ENCODE measurements at regions not wholly inside any gene's neighbourhood (a gene's known extent, or its start where the extent isn't known, plus 50 kb on each side); places are given as distances from the start of the nearest gene placed in this dataset.

GRCh38 chr2:17401096-17401495 is 117.1 kb downstream of the RAD51AP2 start:
- peaks cover 0 to 39% (median 13%) of the 10 kb centered on the region in 11 donors for H3K9me3 Mint-ChIP-seq
- ATAC-seq (no peak), DNase-seq (no peak)
- no peak overlapping the region for H3K4me3 ChIP-seq (ENCODE audit: low read length)
- CTCF ChIA-PET, result no interaction called here
- no peaks in the 10 kb centered on the region for H3K27me3 ChIP-seq (ENCODE audit: control insufficient read depth in 2 of 2, insufficient read depth in 2 of 2, low read length in 2 of 2)
- no peaks in the 10 kb centered on the region for H3K4me1 Mint-ChIP-seq
- no peaks in the 10 kb centered on the region for H3K4me1 ChIP-seq (ENCODE audit: control insufficient read depth in 2 of 2, insufficient read depth in 2 of 2, low read length in 2 of 2)
- POLR2A ChIA-PET, result no interaction called here
- no peaks in the 10 kb centered on the region for H3K36me3 Mint-ChIP-seq
- peaks cover 0 to 4% (median 0%) of the 10 kb centered on the region in 3 experiments for H3K9me3 ChIP-seq (ENCODE audit: control insufficient read depth in 2 of 3, low read length in 3 of 3)
- H3K27me3 Mint-ChIP-seq, result no peaks in the 10 kb centered on the region
- intact Hi-C loops (cut with micrococcal nuclease), result no loop called here
- H3K27ac Mint-ChIP-seq, result no peak overlapping the region
- no peak overlapping the region for H3K4me3 Mint-ChIP-seq
- H3K36me3 ChIP-seq (ENCODE audit: control insufficient read depth in 2 of 3, insufficient read depth in 3 of 3, low read length in 3 of 3), result no peaks in the 10 kb centered on the region
- no peak overlapping the region for H3K27ac ChIP-seq (ENCODE audit: low read depth, low read length)

- Histone ChIP-seq H3K4me3 (ENCODE audit: low read length) (no peak overlapping the region), H3K9me3 (ENCODE audit: control insufficient read depth in 2 of 3, low read length in 3 of 3) (peaks cover 0 to 4% (median 0%) of the 10 kb centered on the region in 3 experiments), H3K4me1 (ENCODE audit: control insufficient read depth in 2 of 2, insufficient read depth in 2 of 2, low read length in 2 of 2) (no peaks in the 10 kb centered on the region), H3K27ac (ENCODE audit: low read depth, low read length) (no peak overlapping the region), H3K27me3 (ENCODE audit: control insufficient read depth in 2 of 2, insufficient read depth in 2 of 2, low read length in 2 of 2) (no peaks in the 10 kb centered on the region), H3K36me3 (ENCODE audit: control insufficient read depth in 2 of 3, insufficient read depth in 3 of 3, low read length in 3 of 3) (no peaks in the 10 kb centered on the region)
- CTCF ChIA-PET, result no interaction called here
- H3K9me3 Mint-ChIP-seq, result peaks cover 0 to 20% (median 7%) of the 10 kb centered on the region in 11 donors
- ATAC-seq (no peak), DNase-seq (no peak)
- no peaks in the 10 kb centered on the region for H3K4me1 Mint-ChIP-seq
- POLR2A ChIA-PET, result no interaction called here
- H3K36me3 Mint-ChIP-seq, result no peaks in the 10 kb centered on the region
- no peak overlapping the region for H3K4me3 Mint-ChIP-seq
- no peaks in the 10 kb centered on the region for H3K27me3 Mint-ChIP-seq
- intact Hi-C loops (cut with micrococcal nuclease), result no loop called here
- H3K27ac Mint-ChIP-seq, result no peak overlapping the region
Measured at GRCh38 chr2:17398770-17399169, 119.5 kb downstream of the RAD51AP2 start.

GRCh38 chr2:17388798-17389197 is 129.4 kb downstream of the RAD51AP2 start:
- Histone ChIP-seq H3K27me3 (ENCODE audit: control insufficient read depth in 2 of 2, insufficient read depth in 2 of 2, low read length in 2 of 2) (no peaks in the 10 kb centered on the region), H3K27ac (ENCODE audit: low read depth, low read length) (no peak overlapping the region), H3K36me3 (ENCODE audit: control insufficient read depth in 2 of 3, insufficient read depth in 3 of 3, low read length in 3 of 3) (no peaks in the 10 kb centered on the region), H3K9me3 (ENCODE audit: control insufficient read depth in 2 of 3, low read length in 3 of 3) (no peaks in the 10 kb centered on the region), H3K4me1 (ENCODE audit: control insufficient read depth in 2 of 2, insufficient read depth in 2 of 2, low read length in 2 of 2) (no peaks in the 10 kb centered on the region), H3K4me3 (ENCODE audit: low read length) (no peak overlapping the region)
- CTCF ChIA-PET, result no interaction called here
- DNase-seq, result no peak
- POLR2A ChIA-PET, result no interaction called here
- no peak overlapping the region for H3K4me3 Mint-ChIP-seq
- peaks cover 0 to 32% (median 5%) of the 10 kb centered on the region in 11 donors for H3K9me3 Mint-ChIP-seq
- no peaks in the 10 kb centered on the region for H3K4me1 Mint-ChIP-seq
- intact Hi-C loops (cut with micrococcal nuclease), result no loop called here
- H3K27me3 Mint-ChIP-seq, result no peaks in the 10 kb centered on the region
- H3K36me3 Mint-ChIP-seq, result peaks cover 0 to 5% (median 0%) of the 10 kb centered on the region in 5 donors
- no peak for ATAC-seq
- H3K27ac Mint-ChIP-seq, result no peak overlapping the region

GRCh38 chr2:17387591-17387990 is 130.6 kb downstream of the RAD51AP2 start:
- peaks cover 0 to 5% (median 0%) of the 10 kb centered on the region in 5 donors for H3K36me3 Mint-ChIP-seq
- DNase-seq (no peak), ATAC-seq (no peak)
- no peaks in the 10 kb centered on the region for H3K27me3 Mint-ChIP-seq
- intact Hi-C loops (cut with micrococcal nuclease), result no loop called here
- Histone ChIP-seq H3K4me1 (ENCODE audit: control insufficient read depth in 2 of 2, insufficient read depth in 2 of 2, low read length in 2 of 2) (no peaks in the 10 kb centered on the region), H3K4me3 (ENCODE audit: low read length) (no peak overlapping the region), H3K9me3 (ENCODE audit: control insufficient read depth in 2 of 3, low read length in 3 of 3) (no peaks in the 10 kb centered on the region), H3K36me3 (ENCODE audit: control insufficient read depth in 2 of 3, insufficient read depth in 3 of 3, low read length in 3 of 3) (no peaks in the 10 kb centered on the region), H3K27ac (ENCODE audit: low read depth, low read length) (no peak overlapping the region), H3K27me3 (ENCODE audit: control insufficient read depth in 2 of 2, insufficient read depth in 2 of 2, low read length in 2 of 2) (no peaks in the 10 kb centered on the region)
- no peak overlapping the region for H3K27ac Mint-ChIP-seq
- H3K9me3 Mint-ChIP-seq, result peaks cover 0 to 22% (median 2%) of the 10 kb centered on the region in 11 donors
- H3K4me1 Mint-ChIP-seq, result no peaks in the 10 kb centered on the region
- ChIA-PET CTCF (no interaction called here), POLR2A (no interaction called here)
- H3K4me3 Mint-ChIP-seq, result no peak overlapping the region

- H3K27me3 ChIP-seq (ENCODE audit: control insufficient read depth in 2 of 2, insufficient read depth in 2 of 2, low read length in 2 of 2), result no peaks in the 10 kb centered on the region
- no peak overlapping the region for H3K4me3 ChIP-seq (ENCODE audit: low read length)
- Mint-ChIP-seq H3K4me1 (no peaks in the 10 kb centered on the region), H3K36me3 (peaks cover 0 to 5% (median 0%) of the 10 kb centered on the region in 5 donors), H3K27me3 (no peaks in the 10 kb centered on the region), H3K4me3 (no peak overlapping the region), H3K27ac (no peak overlapping the region), H3K9me3 (peaks cover 0 to 14% (median 2%) of the 10 kb centered on the region in 11 donors)
- no peaks in the 10 kb centered on the region for H3K4me1 ChIP-seq (ENCODE audit: control insufficient read depth in 2 of 2, insufficient read depth in 2 of 2, low read length in 2 of 2)
- H3K27ac ChIP-seq (ENCODE audit: low read depth, low read length), result no peak overlapping the region
- H3K36me3 ChIP-seq (ENCODE audit: control insufficient read depth in 2 of 3, insufficient read depth in 3 of 3, low read length in 3 of 3), result no peaks in the 10 kb centered on the region
- no peaks in the 10 kb centered on the region for H3K9me3 ChIP-seq (ENCODE audit: control insufficient read depth in 2 of 3, low read length in 3 of 3)
- POLR2A ChIA-PET, result no interaction called here
- ATAC-seq (no peak), DNase-seq (no peak)
- CTCF ChIA-PET, result no interaction called here
- intact Hi-C loops (cut with micrococcal nuclease), result no loop called here
Measured at GRCh38 chr2:17386771-17387170, 131.5 kb downstream of the RAD51AP2 start.

- Mint-ChIP-seq H3K27ac (no peak overlapping the region), H3K9me3 (peaks cover 0 to 18% (median 5%) of the 10 kb centered on the region in 11 donors), H3K4me1 (no peaks in the 10 kb centered on the region), H3K4me3 (no peak overlapping the region), H3K36me3 (no peaks in the 10 kb centered on the region), H3K27me3 (no peaks in the 10 kb centered on the region)
- intact Hi-C loops (cut with micrococcal nuclease), result no loop called here
- no peaks in the 10 kb centered on the region for H3K27me3 ChIP-seq (ENCODE audit: control insufficient read depth in 2 of 2, insufficient read depth in 2 of 2, low read length in 2 of 2)
- ChIA-PET POLR2A (no interaction called here), CTCF (no interaction called here)
- no peak overlapping the region for H3K27ac ChIP-seq (ENCODE audit: low read depth, low read length)
- no peaks in the 10 kb centered on the region for H3K36me3 ChIP-seq (ENCODE audit: control insufficient read depth in 2 of 3, insufficient read depth in 3 of 3, low read length in 3 of 3)
- DNase-seq (no peak), ATAC-seq (no peak)
- no peaks in the 10 kb centered on the region for H3K9me3 ChIP-seq (ENCODE audit: control insufficient read depth in 2 of 3, low read length in 3 of 3)
- no peaks in the 10 kb centered on the region for H3K4me1 ChIP-seq (ENCODE audit: control insufficient read depth in 2 of 2, insufficient read depth in 2 of 2, low read length in 2 of 2)
- no peak overlapping the region for H3K4me3 ChIP-seq (ENCODE audit: low read length)
Measured at GRCh38 chr2:17380003-17380402, 138.2 kb downstream of the RAD51AP2 start.

- Histone ChIP-seq H3K9me3 (ENCODE audit: control insufficient read depth in 2 of 3, low read length in 3 of 3) (no peaks in the 10 kb centered on the region), H3K36me3 (ENCODE audit: control insufficient read depth in 2 of 3, insufficient read depth in 3 of 3, low read length in 3 of 3) (no peaks in the 10 kb centered on the region), H3K27ac (ENCODE audit: low read depth, low read length) (no peak overlapping the region), H3K4me1 (ENCODE audit: control insufficient read depth in 2 of 2, insufficient read depth in 2 of 2, low read length in 2 of 2) (no peaks in the 10 kb centered on the region), H3K4me3 (ENCODE audit: low read length) (no peak overlapping the region), H3K27me3 (ENCODE audit: control insufficient read depth in 2 of 2, insufficient read depth in 2 of 2, low read length in 2 of 2) (no peaks in the 10 kb centered on the region)
- CTCF ChIA-PET, result no interaction called here
- intact Hi-C loops (cut with micrococcal nuclease), result no loop called here
- Mint-ChIP-seq H3K4me3 (no peak overlapping the region), H3K9me3 (peaks cover 0 to 22% (median 10%) of the 10 kb centered on the region in 11 donors), H3K4me1 (no peaks in the 10 kb centered on the region), H3K27me3 (no peaks in the 10 kb centered on the region), H3K36me3 (no peaks in the 10 kb centered on the region), H3K27ac (no peak overlapping the region)
- ATAC-seq (no peak), DNase-seq (no peak)
- POLR2A ChIA-PET, result no interaction called here
Measured at GRCh38 chr2:17375262-17375661, 143.0 kb downstream of the RAD51AP2 start.

Measured in naive thymus-derived CD4-positive, alpha-beta T cell (primary cell).